Astrocyte (in vitro differentiated cells and primary cell): ENCODE measurements at regions not wholly inside any gene's neighbourhood (a gene's known extent, or its start where the extent isn't known, plus 50 kb on each side); places are given as distances from the start of the nearest gene placed in this dataset.

Experiments
- CTCF ChIP-seq: IDR thresholded peaks from 2 replicates; pipeline ENCODE4 v1.5.1; 2011; ENCODE audit warnings: low read depth, mild to moderate bottlenecking, inconsistent platforms, low read length, moderate library complexity; ENCODE audit not compliant: insufficient read depth
- EZH2 ChIP-seq: IDR thresholded peaks from 2 replicates; pipeline ENCODE4 v1.6.1; 2012; ENCODE audit warnings: mild to moderate bottlenecking, low read length, inconsistent platforms; ENCODE audit not compliant: insufficient read depth

DNA sequence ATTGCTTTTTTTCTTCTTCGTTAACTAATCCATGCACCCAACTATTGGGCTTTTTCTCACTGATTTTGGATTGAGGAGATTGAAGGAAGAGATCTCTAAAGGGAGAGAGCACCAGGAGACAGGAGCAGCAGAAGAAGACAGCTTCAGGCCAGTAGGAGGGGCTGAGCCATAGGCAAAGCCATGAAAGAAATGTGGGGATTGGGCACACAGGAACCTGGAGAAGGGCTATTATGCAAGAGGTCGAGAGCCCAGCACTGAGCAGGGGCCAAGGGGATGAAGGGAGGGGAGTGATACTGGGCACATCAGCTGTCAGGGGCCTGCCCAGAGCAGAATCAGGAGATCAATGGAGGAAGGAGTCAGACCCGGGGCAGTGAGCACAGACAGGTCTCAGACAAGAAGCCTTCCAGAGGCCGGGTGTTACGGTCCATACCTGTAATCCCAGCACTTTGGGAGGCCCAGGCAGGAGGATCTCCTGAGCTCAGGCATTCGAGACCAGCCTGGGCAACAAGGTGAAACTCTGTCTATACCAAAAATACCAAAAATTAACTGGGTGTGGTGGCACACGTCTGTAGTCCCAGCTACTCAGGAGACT lies 140.9 kb downstream of the BCOR start:
- TF ChIP-seq CTCF (no peak), EZH2 (no peak)
